ENCODE measurements at regions not wholly inside any gene's neighbourhood (a gene's known extent, or its start where the extent isn't known, plus 50 kb on each side); places are given as distances from the start of the nearest gene placed in this dataset.

DNA sequence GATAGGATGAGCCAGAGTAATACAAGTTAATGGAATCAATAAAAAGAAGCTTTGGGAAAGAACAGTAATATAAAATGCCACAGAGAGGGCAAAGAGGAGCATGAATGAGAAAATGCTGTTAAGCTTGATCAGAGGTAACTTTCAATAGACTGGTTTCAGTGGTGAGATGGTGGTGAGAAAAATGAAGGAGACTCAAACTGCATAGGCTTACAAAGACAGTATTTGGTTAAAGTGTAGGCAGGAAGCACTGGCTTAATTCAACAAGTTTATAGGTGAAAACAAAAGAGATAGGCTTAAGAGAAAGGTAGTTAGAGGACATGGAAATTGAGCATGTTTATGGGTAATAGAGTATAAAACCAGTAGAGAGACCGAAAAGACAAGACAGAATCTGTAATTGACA, 298.6 kb upstream of the ADAMTS5 start:
- TF ChIP-seq, protein P1, sequence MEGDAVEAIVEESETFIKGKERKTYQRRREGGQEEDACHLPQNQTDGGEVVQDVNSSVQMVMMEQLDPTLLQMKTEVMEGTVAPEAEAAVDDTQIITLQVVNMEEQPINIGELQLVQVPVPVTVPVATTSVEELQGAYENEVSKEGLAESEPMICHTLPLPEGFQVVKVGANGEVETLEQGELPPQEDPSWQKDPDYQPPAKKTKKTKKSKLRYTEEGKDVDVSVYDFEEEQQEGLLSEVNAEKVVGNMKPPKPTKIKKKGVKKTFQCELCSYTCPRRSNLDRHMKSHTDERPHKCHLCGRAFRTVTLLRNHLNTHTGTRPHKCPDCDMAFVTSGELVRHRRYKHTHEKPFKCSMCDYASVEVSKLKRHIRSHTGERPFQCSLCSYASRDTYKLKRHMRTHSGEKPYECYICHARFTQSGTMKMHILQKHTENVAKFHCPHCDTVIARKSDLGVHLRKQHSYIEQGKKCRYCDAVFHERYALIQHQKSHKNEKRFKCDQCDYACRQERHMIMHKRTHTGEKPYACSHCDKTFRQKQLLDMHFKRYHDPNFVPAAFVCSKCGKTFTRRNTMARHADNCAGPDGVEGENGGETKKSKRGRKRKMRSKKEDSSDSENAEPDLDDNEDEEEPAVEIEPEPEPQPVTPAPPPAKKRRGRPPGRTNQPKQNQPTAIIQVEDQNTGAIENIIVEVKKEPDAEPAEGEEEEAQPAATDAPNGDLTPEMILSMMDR (IDR thresholded peaks at IDR 0.05; ENCODE audit: low read depth, low read length, poor library complexity, severe bottlenecking): no peak
- TF ChIP-seq EZH2phosphoT487 (IDR thresholded peaks at IDR 0.05; ENCODE audit: borderline replicate concordance, low read length): no peak
